IMR-90 (cell line): ENCODE measurements at regions not wholly inside any gene's neighbourhood (a gene's known extent, or its start where the extent isn't known, plus 50 kb on each side); places are given as distances from the start of the nearest gene placed in this dataset.

Source experiments
- ATAC-seq: fragments of 200-7000 bp; cut with Tn5 transposase; 2 replicates; pipeline ENCODE4 v1.9.1; 2020; ENCODE audit warnings: low read depth, mild to moderate bottlenecking, moderate library complexity
- BruUV-seq: library from RNA; stranded (reverse); fragments of 400-500 nt; replicated peaks from 2 replicates; lab custom pipeline; 2021; lab: Mats Ljungman, UMichigan
- CTCF ChIA-PET: fragments of 300-600 bp; formaldehyde crosslinking; extraction: SDS; loops from one replicate; lab custom pipeline; 2021; ENCODE audit warnings: antibody characterized with exemption; lab: Yijun Ruan, JAX
- POLR2A ChIA-PET: fragments of 300-600 bp; sonication (Branson Sonifier 250); formaldehyde crosslinking; loops from one replicate; lab custom pipeline; 2022; ENCODE audit warnings: antibody characterized with exemption; ENCODE audit not compliant: unreplicated experiment; lab: Charles Lee
- DNase-seq: peaks from one replicate; pipeline ENCODE4 v3.0.0; 2013
- H2AFZ ChIP-seq: replicated peaks from 2 replicates; pipeline ENCODE3; 2013; ENCODE audit warnings: low read length, mild to moderate bottlenecking; ENCODE audit not compliant: poor library complexity
- H2AK5ac ChIP-seq: 2 replicates; pipeline ENCODE4 v1.6.1; 2013; ENCODE audit warnings: low read depth, low read length, inconsistent platforms
- H2AK9ac ChIP-seq: replicated peaks from 2 replicates; pipeline ENCODE3; 2013; ENCODE audit warnings: mild to moderate bottlenecking, low read depth, low read length, moderate library complexity; ENCODE audit not compliant: poor library complexity
- H2BK120ac ChIP-seq: 2 replicates; pipeline ENCODE4 v1.6.1; 2013; ENCODE audit warnings: low read depth, low read length, inconsistent platforms
- H2BK15ac ChIP-seq: 3 replicates; pipeline ENCODE4 v1.6.1; 2013; ENCODE audit warnings: low read depth, low read length, inconsistent platforms
- H2BK20ac ChIP-seq: 2 replicates; pipeline ENCODE4 v1.6.1; 2013; ENCODE audit warnings: low read depth, mild to moderate bottlenecking, inconsistent platforms, low read length, moderate library complexity
- H2BK5ac ChIP-seq: 2 replicates; pipeline ENCODE4 v1.6.1; 2013; ENCODE audit warnings: mild to moderate bottlenecking, low read depth, low read length, inconsistent platforms; ENCODE audit not compliant: poor library complexity, severe bottlenecking
- H3K14ac ChIP-seq: replicated peaks from 2 replicates; pipeline ENCODE4 v1.6.1; 2013; ENCODE audit warnings: low read depth, low read length, inconsistent platforms
- H3K18ac ChIP-seq: 2 replicates; pipeline ENCODE4 v1.6.1; 2013; ENCODE audit warnings: low read depth, low read length, control low read depth
- H3K23ac ChIP-seq: 2 replicates; pipeline ENCODE4 v1.6.1; 2013; ENCODE audit warnings: low read depth, low read length, inconsistent platforms
- H3K27ac ChIP-seq: 2 replicates; pipeline ENCODE4 v1.5.1; 2013; ENCODE audit warnings: mild to moderate bottlenecking, control low read depth, low read length; ENCODE audit not compliant: insufficient read depth
- H3K27me3 ChIP-seq: 2 replicates; pipeline ENCODE4 v1.6.1; 2013; ENCODE audit warnings: low read length; ENCODE audit not compliant: control insufficient read depth, insufficient read depth
- H3K36me3 ChIP-seq: 2 replicates; pipeline ENCODE4 v1.6.1; 2013; ENCODE audit warnings: low read length, mixed read lengths; ENCODE audit not compliant: control insufficient read depth, insufficient read depth
- H3K4ac ChIP-seq: 2 replicates; pipeline ENCODE4 v1.6.1; 2013; ENCODE audit warnings: low read depth, low read length, inconsistent platforms
- H3K4me1 ChIP-seq: 2 replicates; pipeline ENCODE4 v1.6.1; 2013; ENCODE audit warnings: low read length, mixed read lengths; ENCODE audit not compliant: control insufficient read depth, insufficient read depth
- H3K4me2 ChIP-seq: 2 replicates; pipeline ENCODE4 v1.6.1; 2013; ENCODE audit warnings: low read depth, mild to moderate bottlenecking, control low read depth, low read length, moderate library complexity
- H3K4me3 ChIP-seq: 2 replicates; pipeline ENCODE4 v1.5.1; 2013; ENCODE audit warnings: low read depth, mild to moderate bottlenecking, control low read depth, low read length, moderate library complexity; ENCODE audit not compliant: insufficient read depth
- H3K56ac ChIP-seq: 2 replicates; pipeline ENCODE4 v1.6.1; 2013; ENCODE audit warnings: low read length, inconsistent platforms; ENCODE audit not compliant: insufficient read depth; ENCODE audit errors: extremely low read depth
- H3K79me1 ChIP-seq, 2 experiments: 2 replicates each; pipeline ENCODE4 v1.6.1; 2013; ENCODE audit warnings: low read length in 2 of 2, inconsistent platforms in 1 of 2, low read depth in 1 of 2
- H3K9ac ChIP-seq: 2 replicates; pipeline ENCODE4 v1.6.1; 2013; ENCODE audit warnings: low read depth, low read length, control low read depth
- H3K9me1 ChIP-seq: 2 replicates; pipeline ENCODE4 v1.6.1; 2013; ENCODE audit warnings: low read length, inconsistent platforms; ENCODE audit not compliant: insufficient read depth
- H3K9me3 ChIP-seq: 2 replicates; pipeline ENCODE4 v1.6.1; 2013; ENCODE audit warnings: low read length; ENCODE audit not compliant: control insufficient read depth, insufficient read depth
- H4K20me1 ChIP-seq: 2 replicates; pipeline ENCODE4 v1.6.1; 2013; ENCODE audit warnings: low read length, inconsistent platforms; ENCODE audit not compliant: insufficient read depth
- H4K5ac ChIP-seq: 2 replicates; pipeline ENCODE4 v1.6.1; 2013; ENCODE audit warnings: mild to moderate bottlenecking, low read depth, low read length, control low read depth
- H4K8ac ChIP-seq, 2 experiments: 2 replicates each; pipeline ENCODE4 v1.6.1; 2013; ENCODE audit warnings: low read depth in 2 of 2, low read length in 2 of 2, control low read depth in 1 of 2, inconsistent platforms in 1 of 2
- H4K91ac ChIP-seq: 2 replicates; pipeline ENCODE4 v1.6.1; 2013; ENCODE audit warnings: low read depth, low read length, inconsistent platforms; ENCODE audit not compliant: insufficient read depth
- BHLHE40 ChIP-seq: fragments of 150-350 bp; IDR thresholded peaks from 2 replicates; pipeline ENCODE4 v1.6.1; 2016; ENCODE audit warnings: mild to moderate bottlenecking, low read depth, low read length
- CEBPB ChIP-seq: IDR thresholded peaks from 2 replicates; pipeline ENCODE4 v1.6.1; 2012; ENCODE audit warnings: low read depth, low read length, improper control_type of control experiment
- CHD1 ChIP-seq: IDR thresholded peaks from 2 replicates; pipeline ENCODE4 v1.6.1; 2012; ENCODE audit warnings: low read depth, low read length, improper control_type of control experiment
- FOS ChIP-seq: fragments of 150-350 bp; IDR thresholded peaks from 2 replicates; pipeline ENCODE4 v1.6.1; 2016; ENCODE audit warnings: low read depth, low read length
- MAFK ChIP-seq: IDR thresholded peaks from 2 replicates; pipeline ENCODE4 v1.6.1; 2012; ENCODE audit warnings: low read depth, low read length, improper control_type of control experiment
- MAZ ChIP-seq: IDR thresholded peaks from 2 replicates; pipeline ENCODE4 v1.6.1; 2012; ENCODE audit warnings: low read depth, mild to moderate bottlenecking, low read length, improper control_type of control experiment, moderate library complexity, borderline replicate concordance
- MXI1 ChIP-seq: IDR thresholded peaks from 2 replicates; pipeline ENCODE4 v1.6.1; 2012; ENCODE audit warnings: low read depth, mild to moderate bottlenecking, low read length, moderate library complexity, borderline replicate concordance
- NFE2L2 ChIP-seq: fragments of 150-350 bp; IDR thresholded peaks from 2 replicates; pipeline ENCODE4 v1.6.1; 2016; ENCODE audit warnings: low read depth, mild to moderate bottlenecking, low read length
- RAD21 ChIP-seq: IDR thresholded peaks from 2 replicates; pipeline ENCODE4 v1.6.1; 2012; ENCODE audit warnings: low read length, improper control_type of control experiment
- RCOR1 ChIP-seq: IDR thresholded peaks from 2 replicates; pipeline ENCODE4 v1.6.1; 2012; ENCODE audit warnings: mild to moderate bottlenecking, low read length, improper control_type of control experiment; ENCODE audit not compliant: insufficient replicate concordance
- RFX5 ChIP-seq: IDR thresholded peaks from 2 replicates; pipeline ENCODE4 v1.8.0; 2012; ENCODE audit warnings: low read depth, mild to moderate bottlenecking, low read length, moderate library complexity
- SMC3 ChIP-seq: fragments of 150-350 bp; IDR thresholded peaks from 2 replicates; pipeline ENCODE4 v1.6.1; 2016; ENCODE audit warnings: low read depth, mild to moderate bottlenecking, antibody characterized with exemption, low read length, moderate library complexity
- WGBS, 2 experiments: methylation state at CpG; one replicate each; pipeline versions ENCODE4 v1.1.5 to v1.1.7; 2013; ENCODE audit warnings: missing lambda C conversion rate in 2 of 2; ENCODE audit not compliant: insufficient read length in 1 of 2; ENCODE audit errors: extremely low coverage in 2 of 2; 5-methylcytosine and 5-hydroxymethylcytosine counted together
- dilution Hi-C: fragments of 300-500 bp; cut with HindIII; formaldehyde crosslinking; loops from one replicate; pipeline ENCODE4 v1.14.3; 2018; ENCODE audit warnings: low sequenced_read_pairs; ENCODE audit not compliant: unreplicated experiment
- in situ Hi-C: fragments of 300-500 bp; cut with MboI; formaldehyde crosslinking; loops from 3 replicates; pipeline ENCODE4 v1.14.3; 2019; ENCODE audit warnings: low sequenced_read_pairs, inconsistent platforms, mixed read lengths
- intact Hi-C: fragments of 100-400 bp; cut with micrococcal nuclease; formaldehyde crosslinking; loops from 2 replicates; pipeline ENCODE4 v1.10.0; 2022
- TF ChIP-seq, protein P1 (sequence below): conservative IDR thresholded peaks from 2 replicates; pipeline ENCODE4 v1.5.1; 2012; ENCODE audit warnings: mild to moderate bottlenecking, low read depth, low read length, improper control_type of control experiment
- TF ChIP-seq, protein P2 (sequence below): fragments of 150-350 bp; IDR thresholded peaks from 2 replicates; pipeline ENCODE4 v1.6.1; 2017; ENCODE audit warnings: mild to moderate bottlenecking, antibody characterized with exemption, low read length, low read depth
- TF ChIP-seq, protein P3 (sequence below): fragments of 150-350 bp; IDR thresholded peaks from 2 replicates; pipeline ENCODE4 v1.6.1; 2016; ENCODE audit warnings: low read depth, mild to moderate bottlenecking, low read length, moderate library complexity, borderline replicate concordance

DNA sequence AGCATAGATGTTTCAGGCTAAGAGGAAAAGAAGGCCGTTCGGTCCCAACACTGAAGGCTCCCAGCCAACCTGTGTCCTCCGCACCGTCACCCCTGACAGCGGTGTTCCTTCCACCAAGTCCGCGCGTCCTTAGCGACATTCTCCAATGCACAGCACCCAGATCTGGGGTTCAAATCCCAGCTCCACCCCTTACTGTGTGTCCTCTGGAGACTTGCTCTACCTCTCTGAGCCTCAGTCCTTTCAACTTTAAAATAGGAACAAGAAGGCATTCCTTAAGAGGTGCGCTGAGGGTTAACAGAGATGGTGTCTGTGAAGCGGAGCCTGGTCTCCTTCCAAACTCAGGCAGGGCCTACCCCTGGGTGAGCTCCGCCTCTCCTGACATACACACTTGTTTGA lies 224.0 kb downstream of the MN1 start:
- dilution Hi-C loops (no loop called here), in situ Hi-C loops (no loop called here), intact Hi-C loops (no loop called here)
- H3K9ac ChIP-seq: no peak overlapping the region
- no peak overlapping the region for H2BK20ac ChIP-seq
- no peak overlapping the region for H2BK15ac ChIP-seq
- ATAC-seq: no peak
- H3K18ac ChIP-seq: no peak overlapping the region
- H4K20me1 ChIP-seq: no peaks in the 10 kb centered on the region
- H4K8ac ChIP-seq: no peak overlapping the region
- H4K91ac ChIP-seq: no peak overlapping the region
- H2AK5ac ChIP-seq: no peak overlapping the region
- H3K4ac ChIP-seq: no peak overlapping the region
- 65% methylated on average over 4 of the region's 12 CpGs; no CpG with 5 or more reads in 1 of the 2 experiments for WGBS, 2 experiments
- H3K79me1 ChIP-seq: no peaks in the 10 kb centered on the region
- ChIA-PET CTCF (no interaction called here), POLR2A (no interaction called here)
- H3K4me3 ChIP-seq: no peak overlapping the region
- H2AK9ac ChIP-seq: no peak overlapping the region
- H3K23ac ChIP-seq: no peak overlapping the region
- H3K4me2 ChIP-seq: no peak overlapping the region
- H2AFZ ChIP-seq: no peak overlapping the region
- no peak overlapping the region for H2BK120ac ChIP-seq
- no peaks in the 10 kb centered on the region; the same call in 1 of the 2 replicates for H3K4me1 ChIP-seq
- no peak overlapping the region for H3K56ac ChIP-seq
- H3K9me1 ChIP-seq: peaks cover 7% of the 10 kb centered on the region
- peaks cover under 1% of the 10 kb centered on the region; the same call in 1 of the 2 replicates for H3K9me3 ChIP-seq
- H3K27ac ChIP-seq: no peak overlapping the region
- H3K14ac ChIP-seq: no peak overlapping the region
- no peak for DNase-seq
- no peak overlapping the region for H2BK5ac ChIP-seq
- H3K36me3 ChIP-seq: no peaks in the 10 kb centered on the region
- no TSS peak for BruUV-seq
- H4K5ac ChIP-seq: no peak overlapping the region
- H3K27me3 ChIP-seq: peaks cover 55% of the 10 kb centered on the region
- TF ChIP-seq FOS (no peak), RCOR1 (no peak), CHD1 (no peak), NFE2L2 (no peak), SMC3 (no peak), CEBPB (no peak), MAZ (no peak), BHLHE40 (no peak), MAFK (no peak), MXI1 (no peak), RAD21 (no peak), RFX5 (no peak)
- TF ChIP-seq, protein P1, sequence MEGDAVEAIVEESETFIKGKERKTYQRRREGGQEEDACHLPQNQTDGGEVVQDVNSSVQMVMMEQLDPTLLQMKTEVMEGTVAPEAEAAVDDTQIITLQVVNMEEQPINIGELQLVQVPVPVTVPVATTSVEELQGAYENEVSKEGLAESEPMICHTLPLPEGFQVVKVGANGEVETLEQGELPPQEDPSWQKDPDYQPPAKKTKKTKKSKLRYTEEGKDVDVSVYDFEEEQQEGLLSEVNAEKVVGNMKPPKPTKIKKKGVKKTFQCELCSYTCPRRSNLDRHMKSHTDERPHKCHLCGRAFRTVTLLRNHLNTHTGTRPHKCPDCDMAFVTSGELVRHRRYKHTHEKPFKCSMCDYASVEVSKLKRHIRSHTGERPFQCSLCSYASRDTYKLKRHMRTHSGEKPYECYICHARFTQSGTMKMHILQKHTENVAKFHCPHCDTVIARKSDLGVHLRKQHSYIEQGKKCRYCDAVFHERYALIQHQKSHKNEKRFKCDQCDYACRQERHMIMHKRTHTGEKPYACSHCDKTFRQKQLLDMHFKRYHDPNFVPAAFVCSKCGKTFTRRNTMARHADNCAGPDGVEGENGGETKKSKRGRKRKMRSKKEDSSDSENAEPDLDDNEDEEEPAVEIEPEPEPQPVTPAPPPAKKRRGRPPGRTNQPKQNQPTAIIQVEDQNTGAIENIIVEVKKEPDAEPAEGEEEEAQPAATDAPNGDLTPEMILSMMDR: no peak
- TF ChIP-seq, protein P2, sequence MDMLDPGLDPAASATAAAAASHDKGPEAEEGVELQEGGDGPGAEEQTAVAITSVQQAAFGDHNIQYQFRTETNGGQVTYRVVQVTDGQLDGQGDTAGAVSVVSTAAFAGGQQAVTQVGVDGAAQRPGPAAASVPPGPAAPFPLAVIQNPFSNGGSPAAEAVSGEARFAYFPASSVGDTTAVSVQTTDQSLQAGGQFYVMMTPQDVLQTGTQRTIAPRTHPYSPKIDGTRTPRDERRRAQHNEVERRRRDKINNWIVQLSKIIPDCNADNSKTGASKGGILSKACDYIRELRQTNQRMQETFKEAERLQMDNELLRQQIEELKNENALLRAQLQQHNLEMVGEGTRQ: no peak
- TF ChIP-seq, protein P3, sequence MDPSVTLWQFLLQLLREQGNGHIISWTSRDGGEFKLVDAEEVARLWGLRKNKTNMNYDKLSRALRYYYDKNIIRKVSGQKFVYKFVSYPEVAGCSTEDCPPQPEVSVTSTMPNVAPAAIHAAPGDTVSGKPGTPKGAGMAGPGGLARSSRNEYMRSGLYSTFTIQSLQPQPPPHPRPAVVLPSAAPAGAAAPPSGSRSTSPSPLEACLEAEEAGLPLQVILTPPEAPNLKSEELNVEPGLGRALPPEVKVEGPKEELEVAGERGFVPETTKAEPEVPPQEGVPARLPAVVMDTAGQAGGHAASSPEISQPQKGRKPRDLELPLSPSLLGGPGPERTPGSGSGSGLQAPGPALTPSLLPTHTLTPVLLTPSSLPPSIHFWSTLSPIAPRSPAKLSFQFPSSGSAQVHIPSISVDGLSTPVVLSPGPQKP: no peak
